ENCODE measurements at regions not wholly inside any gene's neighbourhood (a gene's known extent, or its start where the extent isn't known, plus 50 kb on each side); places are given as distances from the start of the nearest gene placed in this dataset.

- no peak overlapping the region for H3K4me3 ChIP-seq (ENCODE audit: low read depth, low read length)
- no peaks in the 10 kb centered on the region for H3K4me1 ChIP-seq (ENCODE audit: control insufficient read depth, insufficient read depth, low read length)
- H3K27ac ChIP-seq (ENCODE audit: low read depth, low read length) = no peak overlapping the region
- H3K36me3 ChIP-seq (ENCODE audit: control insufficient read depth, insufficient read depth, low read length) = no peaks in the 10 kb centered on the region
- no peaks in the 10 kb centered on the region for H3K27me3 ChIP-seq (ENCODE audit: control insufficient read depth, insufficient read depth, low read length)
- H3K9ac ChIP-seq (ENCODE audit: low read length) = no peak overlapping the region
- peaks cover 2% of the 10 kb centered on the region; the same call in 1 of the 2 replicates for H3K9me3 ChIP-seq (ENCODE audit: control insufficient read depth, insufficient read depth, low read depth, low read length)
Measured at GRCh38 chr2:184520441-184520840, 77.9 kb upstream of the ZNF804A start.

GRCh38 chr2:184523732-184524131 lies 74.6 kb upstream of the ZNF804A start:
- Histone ChIP-seq H3K36me3 (ENCODE audit: control insufficient read depth, insufficient read depth, low read length) (no peaks in the 10 kb centered on the region), H3K27ac (ENCODE audit: low read depth, low read length) (no peak overlapping the region), H3K4me3 (ENCODE audit: low read depth, low read length) (no peak overlapping the region), H3K4me1 (ENCODE audit: control insufficient read depth, insufficient read depth, low read length) (no peaks in the 10 kb centered on the region), H3K9me3 (ENCODE audit: control insufficient read depth, insufficient read depth, low read depth, low read length) (peaks cover 19% of the 10 kb centered on the region), H3K27me3 (ENCODE audit: control insufficient read depth, insufficient read depth, low read length) (no peaks in the 10 kb centered on the region), H3K9ac (ENCODE audit: low read length) (no peak overlapping the region)

GRCh38 chr2:184524551-184525382 lies 73.6 kb upstream of the ZNF804A start:
- Histone ChIP-seq H3K36me3 (ENCODE audit: control insufficient read depth, insufficient read depth, low read length) (no peaks in the 10 kb centered on the region), H3K27me3 (ENCODE audit: control insufficient read depth, insufficient read depth, low read length) (no peaks in the 10 kb centered on the region), H3K4me3 (ENCODE audit: low read depth, low read length) (no peak overlapping the region), H3K27ac (ENCODE audit: low read depth, low read length) (no peak overlapping the region), H3K4me1 (ENCODE audit: control insufficient read depth, insufficient read depth, low read length) (no peaks in the 10 kb centered on the region), H3K9ac (ENCODE audit: low read length) (no peak overlapping the region), H3K9me3 (ENCODE audit: control insufficient read depth, insufficient read depth, low read depth, low read length) (peaks cover 29% of the 10 kb centered on the region)

GRCh38 chr2:184527058-184527457 lies 71.3 kb upstream of the ZNF804A start:
- no peak overlapping the region for H3K9ac ChIP-seq (ENCODE audit: low read length)
- H3K27ac ChIP-seq (ENCODE audit: low read depth, low read length) = no peak overlapping the region
- H3K36me3 ChIP-seq (ENCODE audit: control insufficient read depth, insufficient read depth, low read length) = no peaks in the 10 kb centered on the region
- H3K9me3 ChIP-seq (ENCODE audit: control insufficient read depth, insufficient read depth, low read depth, low read length) = peaks cover 31% of the 10 kb centered on the region
- H3K4me3 ChIP-seq (ENCODE audit: low read depth, low read length) = no peak overlapping the region
- no peaks in the 10 kb centered on the region for H3K4me1 ChIP-seq (ENCODE audit: control insufficient read depth, insufficient read depth, low read length)
- no peaks in the 10 kb centered on the region for H3K27me3 ChIP-seq (ENCODE audit: control insufficient read depth, insufficient read depth, low read length)

GRCh38 chr2:184528119-184528518 lies 70.2 kb upstream of the ZNF804A start:
- H3K36me3 ChIP-seq (ENCODE audit: control insufficient read depth, insufficient read depth, low read length) = no peaks in the 10 kb centered on the region
- peaks cover 31% of the 10 kb centered on the region for H3K9me3 ChIP-seq (ENCODE audit: control insufficient read depth, insufficient read depth, low read depth, low read length)
- no peak overlapping the region for H3K4me3 ChIP-seq (ENCODE audit: low read depth, low read length)
- no peaks in the 10 kb centered on the region for H3K4me1 ChIP-seq (ENCODE audit: control insufficient read depth, insufficient read depth, low read length)
- H3K27ac ChIP-seq (ENCODE audit: low read depth, low read length) = no peak overlapping the region
- H3K27me3 ChIP-seq (ENCODE audit: control insufficient read depth, insufficient read depth, low read length) = no peaks in the 10 kb centered on the region
- H3K9ac ChIP-seq (ENCODE audit: low read length) = no peak overlapping the region

GRCh38 chr2:184530239-184530638 lies 68.1 kb upstream of the ZNF804A start:
- Histone ChIP-seq H3K9ac (ENCODE audit: low read length) (no peak overlapping the region), H3K4me1 (ENCODE audit: control insufficient read depth, insufficient read depth, low read length) (no peaks in the 10 kb centered on the region), H3K27ac (ENCODE audit: low read depth, low read length) (no peak overlapping the region), H3K27me3 (ENCODE audit: control insufficient read depth, insufficient read depth, low read length) (no peaks in the 10 kb centered on the region), H3K9me3 (ENCODE audit: control insufficient read depth, insufficient read depth, low read depth, low read length) (peaks cover 29% of the 10 kb centered on the region), H3K4me3 (ENCODE audit: low read depth, low read length) (no peak overlapping the region), H3K36me3 (ENCODE audit: control insufficient read depth, insufficient read depth, low read length) (no peaks in the 10 kb centered on the region)

- Histone ChIP-seq H3K27me3 (ENCODE audit: control insufficient read depth, insufficient read depth, low read length) (no peaks in the 10 kb centered on the region), H3K4me1 (ENCODE audit: control insufficient read depth, insufficient read depth, low read length) (no peaks in the 10 kb centered on the region), H3K9me3 (ENCODE audit: control insufficient read depth, insufficient read depth, low read depth, low read length) (peaks cover 29% of the 10 kb centered on the region), H3K27ac (ENCODE audit: low read depth, low read length) (no peak overlapping the region), H3K36me3 (ENCODE audit: control insufficient read depth, insufficient read depth, low read length) (no peaks in the 10 kb centered on the region), H3K4me3 (ENCODE audit: low read depth, low read length) (no peak overlapping the region), H3K9ac (ENCODE audit: low read length) (no peak overlapping the region)
Measured at GRCh38 chr2:184530959-184531358, 67.4 kb upstream of the ZNF804A start.

GRCh38 chr2:184532551-184532950 lies 65.8 kb upstream of the ZNF804A start:
- Histone ChIP-seq H3K9me3 (ENCODE audit: control insufficient read depth, insufficient read depth, low read depth, low read length) (peaks cover 24% of the 10 kb centered on the region), H3K9ac (ENCODE audit: low read length) (no peak overlapping the region), H3K4me1 (ENCODE audit: control insufficient read depth, insufficient read depth, low read length) (no peaks in the 10 kb centered on the region), H3K36me3 (ENCODE audit: control insufficient read depth, insufficient read depth, low read length) (no peaks in the 10 kb centered on the region), H3K27ac (ENCODE audit: low read depth, low read length) (no peak overlapping the region), H3K27me3 (ENCODE audit: control insufficient read depth, insufficient read depth, low read length) (no peaks in the 10 kb centered on the region), H3K4me3 (ENCODE audit: low read depth, low read length) (no peak overlapping the region)

- Histone ChIP-seq H3K9ac (ENCODE audit: low read length) (no peak overlapping the region), H3K27ac (ENCODE audit: low read depth, low read length) (no peak overlapping the region), H3K36me3 (ENCODE audit: control insufficient read depth, insufficient read depth, low read length) (no peaks in the 10 kb centered on the region), H3K4me1 (ENCODE audit: control insufficient read depth, insufficient read depth, low read length) (no peaks in the 10 kb centered on the region), H3K27me3 (ENCODE audit: control insufficient read depth, insufficient read depth, low read length) (no peaks in the 10 kb centered on the region), H3K4me3 (ENCODE audit: low read depth, low read length) (no peak overlapping the region), H3K9me3 (ENCODE audit: control insufficient read depth, insufficient read depth, low read depth, low read length) (peaks cover 2% of the 10 kb centered on the region; the same call in 1 of the 2 replicates)
Measured at GRCh38 chr2:184534986-184535385, 63.3 kb upstream of the ZNF804A start.

GRCh38 chr2:184540246-184540789 lies 58.0 kb upstream of the ZNF804A start:
- Histone ChIP-seq H3K36me3 (ENCODE audit: control insufficient read depth, insufficient read depth, low read length) (no peaks in the 10 kb centered on the region), H3K27ac (ENCODE audit: low read depth, low read length) (no peak overlapping the region), H3K4me3 (ENCODE audit: low read depth, low read length) (no peak overlapping the region), H3K9me3 (ENCODE audit: control insufficient read depth, insufficient read depth, low read depth, low read length) (no peaks in the 10 kb centered on the region), H3K27me3 (ENCODE audit: control insufficient read depth, insufficient read depth, low read length) (no peaks in the 10 kb centered on the region), H3K4me1 (ENCODE audit: control insufficient read depth, insufficient read depth, low read length) (no peaks in the 10 kb centered on the region), H3K9ac (ENCODE audit: low read length) (no peak overlapping the region)

GRCh38 chr2:184541591-184541990 lies 56.7 kb upstream of the ZNF804A start:
- Histone ChIP-seq H3K27ac (ENCODE audit: low read depth, low read length) (no peak overlapping the region), H3K9ac (ENCODE audit: low read length) (no peak overlapping the region), H3K4me3 (ENCODE audit: low read depth, low read length) (no peak overlapping the region), H3K4me1 (ENCODE audit: control insufficient read depth, insufficient read depth, low read length) (no peaks in the 10 kb centered on the region), H3K27me3 (ENCODE audit: control insufficient read depth, insufficient read depth, low read length) (no peaks in the 10 kb centered on the region), H3K36me3 (ENCODE audit: control insufficient read depth, insufficient read depth, low read length) (no peaks in the 10 kb centered on the region), H3K9me3 (ENCODE audit: control insufficient read depth, insufficient read depth, low read depth, low read length) (no peaks in the 10 kb centered on the region)
